Subcutaneous abdominal adipose tissue (tissue), 5 donors: ENCODE measurements at regions not wholly inside any gene's neighbourhood (a gene's known extent, or its start where the extent isn't known, plus 50 kb on each side); places are given as distances from the start of the nearest gene placed in this dataset.

Experiments
- H3K27ac ChIP-seq: one replicate; pipeline ENCODE4 v1.7.0; 2013; ENCODE audit warnings: low read depth, mild to moderate bottlenecking, inconsistent platforms, low read length, moderate library complexity
- H3K27me3 ChIP-seq, 5 donors: one replicate each; pipeline ENCODE4 v1.7.0; 2013; ENCODE audit warnings: low read length in 5 of 5, inconsistent platforms in 1 of 5; ENCODE audit not compliant: control insufficient read depth in 5 of 5, insufficient read depth in 4 of 5
- H3K36me3 ChIP-seq, 5 donors: one replicate each; pipeline ENCODE4 v1.7.0; 2013; ENCODE audit warnings: low read length in 5 of 5; ENCODE audit not compliant: control insufficient read depth in 5 of 5, insufficient read depth in 5 of 5
- H3K4me1 ChIP-seq, 5 donors: one replicate each; pipeline ENCODE4 v1.7.0; 2013; ENCODE audit warnings: low read length in 5 of 5, mild to moderate bottlenecking in 3 of 5, moderate library complexity in 1 of 5; ENCODE audit not compliant: control insufficient read depth in 5 of 5, insufficient read depth in 5 of 5
- H3K4me3 ChIP-seq, 5 donors: one replicate each; pipeline ENCODE4 v1.7.0; 2013; ENCODE audit warnings: low read length in 5 of 5, low read depth in 1 of 5
- H3K9ac ChIP-seq, 5 donors: one replicate each; pipeline ENCODE4 v1.7.0; 2013; ENCODE audit warnings: low read length in 5 of 5, mild to moderate bottlenecking in 4 of 5, moderate library complexity in 3 of 5
- H3K9me3 ChIP-seq, 5 donors: one replicate each; pipeline ENCODE4 v1.7.0; 2013; ENCODE audit warnings: low read length in 5 of 5; ENCODE audit not compliant: control insufficient read depth in 5 of 5
- donor health status: healthy.
- donor health status: healthy.
- donor health status: healthy.
- donor health status: healthy.
- donor health status: healthy.

DNA sequence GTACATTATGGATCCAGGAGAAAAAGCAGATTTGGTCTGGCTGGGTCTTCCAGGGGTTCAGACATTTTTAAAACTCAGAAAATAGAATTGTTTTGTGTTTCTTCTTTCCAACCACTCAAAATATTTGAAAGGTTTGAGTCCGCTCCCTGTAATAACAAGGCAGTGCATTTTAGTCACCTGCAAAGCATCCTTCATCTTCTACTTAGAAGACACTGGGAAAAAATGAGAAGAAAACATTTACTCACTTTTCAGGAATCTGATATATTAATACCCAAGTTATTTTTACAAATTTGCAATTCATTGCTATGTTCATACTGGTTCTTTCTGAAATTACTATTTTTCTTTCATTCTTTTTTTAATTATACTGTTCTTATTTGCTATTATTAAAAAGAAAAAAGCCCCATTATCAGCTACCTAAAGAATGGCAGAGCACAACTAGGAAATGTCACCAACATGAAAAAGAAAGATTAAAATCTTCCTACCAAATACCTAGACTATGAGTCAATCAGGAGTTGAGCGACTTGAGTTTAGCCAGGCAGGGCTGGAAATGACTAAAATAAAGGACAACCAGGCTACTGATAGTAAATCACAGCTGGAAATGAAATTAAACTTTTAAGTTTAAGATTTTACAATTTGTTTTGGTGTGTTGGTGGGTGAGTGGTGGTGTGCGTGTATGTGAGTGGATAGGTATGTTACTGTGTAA lies 280.3 kb upstream of the THBS1 start:
- Histone ChIP-seq H3K36me3 (no peaks in the 10 kb centered on the region), H3K4me3 (no peak overlapping the region), H3K4me1 (peaks cover 0 to 8% (median 0%) of the 10 kb centered on the region in 5 donors), H3K27me3 (no peaks in the 10 kb centered on the region), H3K9ac (peak overlapping the region in 1 of 5 donors; percentile 30), H3K27ac (no peak overlapping the region), H3K9me3 (no peaks in the 10 kb centered on the region)

DNA sequence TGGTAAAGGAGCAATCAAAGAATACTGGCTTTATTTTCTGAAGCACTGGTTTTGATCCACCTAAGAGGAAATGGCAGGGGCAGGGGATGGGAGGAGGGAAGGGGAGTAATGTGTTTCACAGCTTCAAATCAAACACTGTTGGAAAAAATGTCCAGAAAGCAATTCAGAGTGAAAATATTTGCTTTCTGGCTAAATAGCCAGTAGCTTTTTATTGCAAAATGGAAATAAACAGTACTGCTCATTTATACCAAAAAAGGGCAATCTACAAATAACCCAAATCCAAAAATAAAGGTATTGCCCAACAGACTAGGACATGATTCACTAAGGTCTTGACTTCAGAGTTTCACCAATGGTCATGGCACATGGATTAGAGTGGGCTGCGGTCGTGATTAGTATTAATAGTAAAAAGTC lies 279.3 kb upstream of the THBS1 start:
- H3K36me3 ChIP-seq = no peaks in the 10 kb centered on the region
- H3K9ac ChIP-seq = no peak overlapping the region
- H3K4me1 ChIP-seq = peaks cover 0 to 8% (median 0%) of the 10 kb centered on the region in 5 donors
- no peak overlapping the region for H3K4me3 ChIP-seq
- no peaks in the 10 kb centered on the region for H3K9me3 ChIP-seq
- H3K27me3 ChIP-seq = no peaks in the 10 kb centered on the region
- H3K27ac ChIP-seq = no peak overlapping the region

- Histone ChIP-seq H3K27me3 (no peaks in the 10 kb centered on the region), H3K27ac (no peak overlapping the region), H3K9ac (no peak overlapping the region), H3K36me3 (no peaks in the 10 kb centered on the region), H3K4me3 (no peak overlapping the region), H3K4me1 (peaks cover 0 to 8% (median 0%) of the 10 kb centered on the region in 5 donors), H3K9me3 (peaks cover 0 to 8% (median 0%) of the 10 kb centered on the region in 5 donors)
Measured at GRCh38 chr15:39302936-39303335, 277.9 kb upstream of the THBS1 start.

DNA sequence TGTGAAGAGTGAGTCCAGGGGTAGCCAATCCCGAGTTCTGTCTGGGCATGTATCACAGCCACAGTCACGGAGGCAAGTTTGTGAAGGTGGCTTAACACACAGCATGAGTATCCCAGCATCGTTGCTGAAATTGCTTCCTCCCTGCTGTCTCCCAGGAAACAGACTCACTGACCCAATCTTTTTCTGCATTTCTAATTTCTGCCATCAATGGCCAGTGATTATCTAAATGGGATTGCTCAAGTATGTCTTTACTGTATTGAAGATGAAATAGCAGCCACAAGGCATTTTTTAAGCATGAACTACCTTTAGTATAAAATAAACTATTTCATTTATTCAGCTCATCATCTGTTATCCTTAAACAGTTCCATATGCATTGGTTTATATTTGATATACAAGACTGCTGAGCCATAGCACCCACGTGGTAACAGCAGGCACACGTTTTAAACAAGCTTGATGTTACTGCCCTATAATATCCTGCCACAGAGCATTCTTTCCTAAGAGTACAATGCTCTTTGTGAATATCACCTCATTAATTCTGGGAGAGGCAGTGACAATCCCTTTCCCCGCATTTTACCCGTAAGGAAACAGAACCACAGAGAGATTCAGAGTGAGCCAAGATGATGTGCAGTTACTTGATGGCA lies 276.6 kb upstream of the THBS1 start:
- Histone ChIP-seq H3K4me3 (no peak overlapping the region), H3K9ac (no peak overlapping the region), H3K36me3 (no peaks in the 10 kb centered on the region), H3K27me3 (no peaks in the 10 kb centered on the region), H3K4me1 (peaks cover 0 to 8% (median 0%) of the 10 kb centered on the region in 5 donors), H3K27ac (no peak overlapping the region), H3K9me3 (peaks cover 0 to 8% (median 0%) of the 10 kb centered on the region in 5 donors)

GRCh38 chr15:39304931-39305728 lies 275.7 kb upstream of the THBS1 start:
- Histone ChIP-seq H3K27ac (no peak overlapping the region), H3K27me3 (no peaks in the 10 kb centered on the region)

GRCh38 chr15:39310633-39311032 lies 270.2 kb upstream of the THBS1 start:
- Histone ChIP-seq H3K27me3 (no peaks in the 10 kb centered on the region), H3K9ac (no peak overlapping the region), H3K27ac (no peak overlapping the region), H3K4me3 (no peak overlapping the region), H3K36me3 (no peaks in the 10 kb centered on the region), H3K4me1 (no peaks in the 10 kb centered on the region), H3K9me3 (peaks cover 0 to 8% (median 0%) of the 10 kb centered on the region in 5 donors)

More at GRCh38 chr15:39304931-39305728, 275.7 kb upstream of the THBS1 start:
- peaks cover 0 to 8% (median 0%) of the 10 kb centered on the region in 5 donors for H3K4me1 ChIP-seq
- H3K36me3 ChIP-seq = no peaks in the 10 kb centered on the region
- no peak overlapping the region for H3K9ac ChIP-seq
- H3K9me3 ChIP-seq = peaks cover 0 to 8% (median 0%) of the 10 kb centered on the region in 5 donors
- H3K4me3 ChIP-seq = no peak overlapping the region

- Histone ChIP-seq H3K4me1 (no peaks in the 10 kb centered on the region), H3K36me3 (no peaks in the 10 kb centered on the region), H3K9me3 (no peaks in the 10 kb centered on the region), H3K9ac (no peak overlapping the region), H3K27ac (no peak overlapping the region), H3K27me3 (no peaks in the 10 kb centered on the region), H3K4me3 (no peak overlapping the region)
Measured at GRCh38 chr15:39312984-39313383, 267.9 kb upstream of the THBS1 start.

- Histone ChIP-seq H3K4me3 (no peak overlapping the region), H3K27ac (no peak overlapping the region), H3K9me3 (no peaks in the 10 kb centered on the region), H3K4me1 (no peaks in the 10 kb centered on the region), H3K36me3 (no peaks in the 10 kb centered on the region), H3K9ac (no peak overlapping the region), H3K27me3 (no peaks in the 10 kb centered on the region)
Measured at GRCh38 chr15:39313467-39313866, 267.4 kb upstream of the THBS1 start.

GRCh38 chr15:39313881-39314280 lies 267.0 kb upstream of the THBS1 start:
- Histone ChIP-seq H3K27ac (no peak overlapping the region), H3K36me3 (no peaks in the 10 kb centered on the region), H3K9me3 (no peaks in the 10 kb centered on the region), H3K4me1 (no peaks in the 10 kb centered on the region), H3K27me3 (no peaks in the 10 kb centered on the region), H3K9ac (no peak overlapping the region), H3K4me3 (no peak overlapping the region)
